Activated CD8-positive, alpha-beta memory T cell treated with anti-CD3 and anti-CD28 coated beads, Interleukin-2, amount 10 ng/mL, durations not matched to agents 7 days and 5 days (primary cell): ENCODE measurements at regions not wholly inside any gene's neighbourhood (a gene's known extent, or its start where the extent isn't known, plus 50 kb on each side); places are given as distances from the start of the nearest gene placed in this dataset.

ENCODE experiments used
- ATAC-seq: fragments of 150-1000 bp; cut with Tn5 transposase; one replicate; pipeline ENCODE4 v1.10.0; 2021; ENCODE audit warnings: moderate library complexity
- CTCF ChIA-PET: fragments of 350-600 bp; sonication (Branson Sonifier 250); formaldehyde crosslinking; loops from one replicate; lab custom pipeline; 2021; ENCODE audit warnings: antibody characterized with exemption; lab: Charles Lee
- DNase-seq: peaks from one replicate; pipeline ENCODE4 v3.0.0-alpha.2; 2020
- H3K27ac Mint-ChIP-seq: one replicate; pipeline ENCODE4 v1.8.0; 2021; ENCODE audit warnings: mild to moderate bottlenecking, mixed read lengths
- H3K27me3 Mint-ChIP-seq: one replicate; pipeline ENCODE4 v1.8.0; 2021; ENCODE audit warnings: mixed read lengths
- H3K36me3 Mint-ChIP-seq: one replicate; pipeline ENCODE4 v1.8.0; 2021; ENCODE audit warnings: mild to moderate bottlenecking, mixed read lengths
- H3K4me1 Mint-ChIP-seq: one replicate; pipeline ENCODE4 v1.8.0; 2021; ENCODE audit warnings: mixed read lengths
- H3K4me3 Mint-ChIP-seq: one replicate; pipeline ENCODE4 v1.8.0; 2021; ENCODE audit warnings: mild to moderate bottlenecking, moderate library complexity, mixed read lengths
- H3K9me3 Mint-ChIP-seq: one replicate; pipeline ENCODE4 v1.8.0; 2022; ENCODE audit warnings: low read depth, mixed read lengths

DNA sequence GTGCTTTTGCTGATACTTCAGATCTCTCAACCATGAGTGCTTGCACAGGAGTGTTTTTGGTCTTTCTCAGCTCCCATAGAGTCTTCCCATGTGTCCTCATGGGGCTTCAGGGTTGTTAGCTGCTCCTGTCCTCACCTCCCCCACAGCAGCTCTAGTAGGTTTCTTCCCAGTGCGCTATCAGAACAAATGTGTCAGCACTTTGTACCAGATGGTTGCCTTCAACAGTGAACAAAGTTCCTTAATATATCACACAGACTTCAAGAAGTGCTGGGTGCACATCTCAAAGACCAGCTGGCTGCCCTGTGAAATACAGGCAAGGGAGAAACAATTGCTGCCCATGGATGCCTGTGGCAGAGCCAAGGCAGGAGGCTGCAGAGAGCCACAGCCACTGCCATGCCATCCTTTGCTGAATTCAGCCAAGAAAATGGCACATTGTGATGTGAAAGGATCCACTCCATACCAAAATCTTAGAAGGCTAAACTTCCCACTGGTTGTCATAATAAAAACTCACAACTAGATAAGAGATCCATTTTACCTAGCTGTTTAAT lies 471.3 kb downstream of the C6orf118 start:
- H3K36me3 Mint-ChIP-seq: no peaks in the 10 kb centered on the region
- peaks cover 7% of the 10 kb centered on the region for H3K9me3 Mint-ChIP-seq
- no peak overlapping the region for H3K4me3 Mint-ChIP-seq
- CTCF ChIA-PET: no interaction called here
- H3K27me3 Mint-ChIP-seq: no peaks in the 10 kb centered on the region
- no peak overlapping the region for H3K27ac Mint-ChIP-seq
- ATAC-seq (no peak), DNase-seq (no peak)
- H3K4me1 Mint-ChIP-seq: no peaks in the 10 kb centered on the region

DNA sequence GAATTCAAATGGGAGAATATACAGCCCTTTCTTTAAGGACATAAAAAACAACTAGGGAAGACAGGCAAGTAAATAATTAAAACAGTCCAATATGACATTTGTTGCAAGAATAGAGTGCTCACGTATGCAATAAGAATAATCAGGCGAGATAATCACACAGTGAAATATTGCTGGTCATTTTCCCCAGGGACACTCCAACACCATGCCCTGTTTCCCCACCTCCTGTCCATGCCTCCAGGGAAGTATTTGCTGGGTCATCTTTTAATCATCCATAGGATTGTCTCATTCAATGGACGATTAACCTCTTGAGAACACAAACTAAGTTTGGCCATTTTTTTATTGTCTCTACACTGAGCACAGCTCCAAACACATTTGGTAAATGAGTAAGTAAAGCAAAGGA lies 472.9 kb downstream of the C6orf118 start:
- H3K27me3 Mint-ChIP-seq: no peaks in the 10 kb centered on the region
- H3K27ac Mint-ChIP-seq: no peak overlapping the region
- CTCF ChIA-PET: no interaction called here

DNA sequence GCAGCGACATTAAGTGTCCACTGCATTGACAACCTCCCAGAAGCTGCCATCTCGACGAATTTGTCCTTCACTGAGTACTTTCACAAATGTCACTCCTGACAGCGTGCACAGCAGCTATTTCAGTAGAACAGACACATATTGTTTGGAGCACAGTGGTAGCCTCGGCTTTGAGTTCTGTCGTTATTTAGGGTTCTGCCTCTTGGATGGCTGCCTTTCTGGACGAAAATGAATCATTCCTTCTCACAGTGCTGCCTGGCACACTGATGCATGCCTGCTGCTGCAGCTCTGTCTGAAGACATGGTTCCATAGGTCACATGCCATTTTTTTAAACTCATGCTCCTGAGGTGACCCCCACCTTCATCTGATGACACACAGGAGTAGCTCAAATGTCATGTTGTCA lies 477.0 kb downstream of the C6orf118 start:
- Mint-ChIP-seq H3K4me3 (no peak overlapping the region), H3K4me1 (no peaks in the 10 kb centered on the region), H3K27ac (no peak overlapping the region), H3K36me3 (no peaks in the 10 kb centered on the region), H3K27me3 (no peaks in the 10 kb centered on the region), H3K9me3 (peaks cover 2% of the 10 kb centered on the region)
- no peak for DNase-seq
- ATAC-seq: no peak
- CTCF ChIA-PET: no interaction called here

More for the DNA sequence above, 472.9 kb downstream of the C6orf118 start:
- no peak for ATAC-seq
- no peak overlapping the region for H3K4me3 Mint-ChIP-seq
- no peak for DNase-seq
- no peaks in the 10 kb centered on the region for H3K36me3 Mint-ChIP-seq
- H3K4me1 Mint-ChIP-seq: no peaks in the 10 kb centered on the region
- peaks cover 4% of the 10 kb centered on the region for H3K9me3 Mint-ChIP-seq

DNA sequence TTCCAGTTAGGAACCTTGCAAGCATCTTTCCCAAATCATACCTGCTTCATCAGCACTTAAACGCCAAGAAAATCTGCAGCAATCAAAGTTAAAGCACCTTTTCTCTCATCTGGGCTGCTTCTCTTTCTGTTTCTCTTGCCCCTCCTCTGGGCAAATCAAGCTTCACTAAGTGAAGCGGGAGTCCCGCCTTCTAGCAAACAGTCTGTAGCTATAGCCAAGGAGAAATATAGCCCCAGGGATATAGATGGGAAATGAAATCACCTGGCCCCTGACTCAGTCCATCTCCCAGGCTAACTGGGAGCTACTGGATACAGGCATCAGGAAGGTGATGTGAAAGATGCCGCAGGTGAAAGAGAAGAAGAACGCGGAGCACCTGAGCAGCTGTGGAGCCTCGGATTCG lies 481.9 kb downstream of the C6orf118 start:
- CTCF ChIA-PET: no interaction called here
- DNase-seq: no peak
- Mint-ChIP-seq H3K9me3 (peaks cover under 1% of the 10 kb centered on the region), H3K4me1 (no peaks in the 10 kb centered on the region), H3K36me3 (no peaks in the 10 kb centered on the region), H3K4me3 (no peak overlapping the region), H3K27ac (no peak overlapping the region), H3K27me3 (no peaks in the 10 kb centered on the region)
- no peak for ATAC-seq

DNA sequence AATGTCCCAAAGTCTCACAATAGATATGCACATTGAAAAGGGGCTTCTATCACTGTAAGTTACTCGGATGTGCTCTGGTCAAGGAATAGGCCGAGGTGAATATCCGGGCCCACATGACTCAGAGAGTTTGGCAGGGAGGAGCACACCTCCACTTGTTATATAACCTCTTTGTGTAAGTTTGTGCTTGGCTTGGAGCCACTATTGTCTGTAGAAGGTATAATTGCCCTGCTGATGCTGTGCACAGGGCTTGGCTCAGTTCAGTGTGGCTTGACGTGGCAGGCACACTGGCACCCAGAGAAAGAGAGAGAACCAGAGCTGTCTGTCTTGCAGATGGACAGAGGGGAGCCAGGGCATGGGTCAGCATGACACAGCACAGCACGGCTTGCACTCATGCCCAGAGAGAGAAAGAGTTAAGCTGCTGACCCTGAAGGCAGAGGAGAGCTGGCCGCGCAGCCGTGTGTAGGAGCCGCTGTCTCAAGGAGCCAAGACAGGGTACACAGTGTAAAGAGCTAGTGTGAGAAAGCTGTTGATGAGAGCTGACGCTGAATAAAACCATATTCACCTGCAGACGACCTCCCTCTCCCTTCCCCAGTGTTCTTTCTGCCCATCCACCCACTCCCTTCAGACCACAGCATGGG lies 482.5 kb downstream of the C6orf118 start:
- CTCF ChIA-PET: no interaction called here
- DNase-seq (no peak), ATAC-seq (no peak)
- Mint-ChIP-seq H3K27ac (no peak overlapping the region), H3K9me3 (peaks cover 4% of the 10 kb centered on the region), H3K27me3 (no peaks in the 10 kb centered on the region), H3K4me3 (no peak overlapping the region), H3K4me1 (no peaks in the 10 kb centered on the region), H3K36me3 (no peaks in the 10 kb centered on the region)

DNA sequence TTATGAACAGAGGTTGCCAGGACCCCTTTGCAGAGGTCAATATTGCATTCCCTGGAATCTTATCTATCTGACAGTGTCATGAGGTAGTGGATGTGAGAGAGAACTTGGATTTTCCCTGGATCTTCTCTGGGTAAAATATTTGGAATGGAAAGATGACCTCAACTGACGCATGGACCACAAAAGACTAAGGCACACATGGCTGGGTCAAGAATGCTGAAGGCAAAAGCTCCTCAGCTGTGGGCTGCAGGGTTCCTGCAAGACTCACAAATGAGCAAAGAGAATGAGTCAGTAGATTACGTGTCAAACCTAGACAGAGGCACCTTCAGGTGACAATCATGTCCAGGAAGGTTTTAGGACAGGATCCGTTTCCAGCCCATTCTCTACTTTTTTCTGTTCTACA lies 484.0 kb downstream of the C6orf118 start:
- no peak overlapping the region for H3K27ac Mint-ChIP-seq
- no peaks in the 10 kb centered on the region for H3K36me3 Mint-ChIP-seq
- H3K9me3 Mint-ChIP-seq: peaks cover 7% of the 10 kb centered on the region
- ATAC-seq (no peak), DNase-seq (no peak)
- CTCF ChIA-PET: no interaction called here
- H3K4me3 Mint-ChIP-seq: no peak overlapping the region
- no peaks in the 10 kb centered on the region for H3K4me1 Mint-ChIP-seq
- no peaks in the 10 kb centered on the region for H3K27me3 Mint-ChIP-seq

DNA sequence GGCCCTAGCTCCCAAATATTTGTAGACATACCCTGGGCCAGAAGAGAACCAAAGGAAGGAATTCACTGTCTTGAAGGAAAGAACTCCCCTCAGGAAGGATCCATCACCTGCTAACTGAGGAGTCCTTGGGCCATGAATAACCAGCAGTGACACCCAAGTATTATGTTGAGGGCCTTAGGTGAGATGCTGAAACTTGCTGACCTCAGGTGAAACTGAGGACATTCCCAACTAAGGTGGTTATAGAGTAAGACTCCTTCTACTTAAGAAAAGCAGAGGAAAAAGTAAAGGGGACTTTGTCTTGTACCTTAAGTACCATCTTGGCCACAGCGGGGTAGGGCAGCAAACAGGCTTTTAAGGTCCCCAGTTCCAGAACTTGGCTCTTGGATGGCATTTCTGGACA lies 491.7 kb downstream of the C6orf118 start:
- H3K27me3 Mint-ChIP-seq: no peaks in the 10 kb centered on the region
- no peaks in the 10 kb centered on the region for H3K4me1 Mint-ChIP-seq
- ATAC-seq: no peak
- DNase-seq: no peak
- no peak overlapping the region for H3K4me3 Mint-ChIP-seq
- H3K9me3 Mint-ChIP-seq: peaks cover 16% of the 10 kb centered on the region
- H3K36me3 Mint-ChIP-seq: no peaks in the 10 kb centered on the region
- no peak overlapping the region for H3K27ac Mint-ChIP-seq
- CTCF ChIA-PET: no interaction called here

DNA sequence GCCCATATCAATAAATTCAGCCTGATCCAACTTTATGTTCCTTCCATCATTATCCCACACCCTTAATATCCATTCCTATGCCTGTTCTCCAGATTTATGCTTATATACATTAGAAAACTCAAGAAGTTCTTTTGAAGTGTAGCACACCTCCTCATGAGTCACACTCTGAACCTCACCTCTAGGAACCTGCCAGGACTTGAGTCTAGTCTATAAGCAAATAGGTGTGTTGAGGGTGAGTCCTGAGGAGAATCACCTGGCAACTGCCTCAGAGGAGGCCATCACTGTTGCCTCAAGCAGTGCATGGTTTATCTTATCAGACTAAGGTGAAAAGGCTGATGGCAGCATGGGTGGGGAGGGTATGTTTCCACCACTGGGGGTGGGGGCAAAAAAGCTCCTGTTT lies 496.7 kb downstream of the C6orf118 start:
- peaks cover 21% of the 10 kb centered on the region for H3K9me3 Mint-ChIP-seq

DNA sequence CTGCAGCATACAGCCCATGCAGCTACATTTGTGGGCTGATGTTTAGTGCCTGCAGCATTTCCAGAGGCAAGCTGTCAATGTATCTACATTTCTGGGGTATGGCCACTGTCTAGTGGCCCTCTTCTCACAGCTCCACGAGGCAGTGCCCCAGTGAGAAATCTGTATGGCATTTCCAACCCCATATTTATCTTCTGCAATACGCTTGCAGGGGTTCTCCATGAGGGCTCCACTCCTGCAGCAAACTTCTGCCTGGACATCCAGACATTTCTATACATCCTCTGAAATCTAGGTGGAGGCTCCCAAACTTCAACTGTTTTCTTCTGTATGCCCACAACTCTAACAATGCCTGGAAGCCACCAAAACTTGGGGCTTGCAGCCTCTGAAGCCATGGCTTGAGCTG lies 502.3 kb downstream of the C6orf118 start:
- H3K27ac Mint-ChIP-seq: no peak overlapping the region
- ATAC-seq (no peak), DNase-seq (no peak)
- H3K9me3 Mint-ChIP-seq: peaks cover 21% of the 10 kb centered on the region
- CTCF ChIA-PET: no interaction called here
- H3K4me3 Mint-ChIP-seq: no peak overlapping the region
- H3K27me3 Mint-ChIP-seq: no peaks in the 10 kb centered on the region
- no peaks in the 10 kb centered on the region for H3K36me3 Mint-ChIP-seq
- no peaks in the 10 kb centered on the region for H3K4me1 Mint-ChIP-seq

More for the DNA sequence above, 496.7 kb downstream of the C6orf118 start:
- no peaks in the 10 kb centered on the region for H3K27me3 Mint-ChIP-seq
- no peaks in the 10 kb centered on the region for H3K4me1 Mint-ChIP-seq
- ATAC-seq: no peak
- no peak for DNase-seq
- no peak overlapping the region for H3K4me3 Mint-ChIP-seq
- no peak overlapping the region for H3K27ac Mint-ChIP-seq
- CTCF ChIA-PET: no interaction called here
- no peaks in the 10 kb centered on the region for H3K36me3 Mint-ChIP-seq

DNA sequence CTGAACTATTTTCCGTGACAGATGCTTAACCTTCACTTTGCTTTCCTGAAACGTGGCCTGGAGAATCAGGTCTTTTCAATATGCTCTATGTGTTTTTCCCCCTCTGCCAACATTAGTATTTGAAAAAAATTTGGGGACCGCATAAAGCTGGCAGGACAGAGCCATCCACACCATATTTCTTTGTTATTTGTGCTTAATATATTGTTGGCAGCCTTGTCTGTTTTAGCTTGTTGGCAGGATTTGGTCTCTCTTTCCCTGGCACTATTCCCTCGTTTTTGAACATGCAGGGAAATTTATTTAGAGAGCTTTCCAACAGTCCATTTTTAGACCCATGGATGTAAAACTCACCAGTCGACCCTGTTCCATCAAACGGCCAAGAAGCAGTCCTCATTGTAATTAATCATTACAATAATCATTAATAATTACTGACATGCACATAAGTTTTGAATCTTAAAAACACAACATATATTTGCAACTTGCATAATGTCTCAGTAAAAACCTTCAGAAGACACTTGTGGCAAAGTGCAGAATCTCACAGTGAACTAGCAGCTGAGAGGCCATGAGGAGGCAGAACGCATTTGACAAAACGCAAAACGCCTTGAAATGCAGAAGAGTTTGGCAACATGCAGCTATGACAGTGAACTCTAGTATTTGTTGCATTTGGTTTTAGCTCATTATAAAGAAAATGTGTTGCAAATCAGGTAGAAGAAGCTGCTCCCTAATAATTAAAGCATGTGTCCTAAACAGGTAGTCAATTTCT lies 514.2 kb downstream of the C6orf118 start:
- ATAC-seq (no peak), DNase-seq (no peak)
- Mint-ChIP-seq H3K36me3 (no peaks in the 10 kb centered on the region), H3K4me1 (no peaks in the 10 kb centered on the region), H3K9me3 (peaks cover 13% of the 10 kb centered on the region), H3K27me3 (no peaks in the 10 kb centered on the region), H3K4me3 (no peak overlapping the region), H3K27ac (no peak overlapping the region)
- CTCF ChIA-PET: no interaction called here

DNA sequence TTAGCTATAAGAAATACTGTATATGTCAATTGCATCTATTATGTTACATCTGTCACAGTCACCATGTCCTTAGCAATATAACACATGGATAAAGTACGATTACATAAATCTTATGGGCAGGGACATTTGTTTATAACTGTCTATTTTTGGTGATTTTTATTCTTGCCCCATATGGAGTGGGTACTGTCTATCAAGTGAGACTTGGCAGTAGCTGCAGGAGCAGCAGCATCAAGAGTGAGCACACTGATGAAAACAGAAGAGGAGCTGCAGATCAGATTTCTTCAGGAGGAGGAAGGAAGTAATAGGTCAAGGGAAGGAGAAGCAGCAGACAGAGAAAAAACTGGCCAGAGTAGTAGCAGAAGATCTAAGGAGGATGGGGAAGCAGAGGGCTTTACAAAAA lies 516.7 kb downstream of the C6orf118 start:
- no peaks in the 10 kb centered on the region for H3K27me3 Mint-ChIP-seq
- DNase-seq: no peak
- no peaks in the 10 kb centered on the region for H3K4me1 Mint-ChIP-seq
- H3K36me3 Mint-ChIP-seq: no peaks in the 10 kb centered on the region
- peaks cover 15% of the 10 kb centered on the region for H3K9me3 Mint-ChIP-seq
- CTCF ChIA-PET: no interaction called here
- no peak overlapping the region for H3K27ac Mint-ChIP-seq
- no peak for ATAC-seq
- H3K4me3 Mint-ChIP-seq: no peak overlapping the region

DNA sequence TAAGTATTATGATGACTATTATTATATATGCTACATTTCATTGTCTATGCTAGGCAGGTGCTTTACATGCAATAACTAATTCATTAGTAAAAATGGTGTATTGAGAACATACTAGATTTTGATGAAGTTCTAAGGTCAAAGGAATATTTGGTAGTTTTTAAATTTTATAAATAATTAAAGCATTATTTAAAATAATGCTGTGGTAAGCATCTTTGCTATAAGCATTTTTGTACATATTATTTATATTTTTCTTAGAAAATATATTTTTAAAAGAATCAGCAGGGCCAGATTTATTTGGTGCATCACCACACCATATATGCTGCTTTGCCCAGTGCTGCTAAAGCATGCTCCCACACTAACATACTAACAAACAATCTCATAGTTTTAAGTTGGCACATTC lies 517.9 kb downstream of the C6orf118 start:
- DNase-seq: no peak
- no peaks in the 10 kb centered on the region for H3K27me3 Mint-ChIP-seq
- H3K4me3 Mint-ChIP-seq: no peak overlapping the region
- H3K36me3 Mint-ChIP-seq: no peaks in the 10 kb centered on the region
- H3K27ac Mint-ChIP-seq: no peak overlapping the region
- H3K4me1 Mint-ChIP-seq: no peaks in the 10 kb centered on the region
- peaks cover 15% of the 10 kb centered on the region for H3K9me3 Mint-ChIP-seq
- ATAC-seq: no peak
- CTCF ChIA-PET: no interaction called here

DNA sequence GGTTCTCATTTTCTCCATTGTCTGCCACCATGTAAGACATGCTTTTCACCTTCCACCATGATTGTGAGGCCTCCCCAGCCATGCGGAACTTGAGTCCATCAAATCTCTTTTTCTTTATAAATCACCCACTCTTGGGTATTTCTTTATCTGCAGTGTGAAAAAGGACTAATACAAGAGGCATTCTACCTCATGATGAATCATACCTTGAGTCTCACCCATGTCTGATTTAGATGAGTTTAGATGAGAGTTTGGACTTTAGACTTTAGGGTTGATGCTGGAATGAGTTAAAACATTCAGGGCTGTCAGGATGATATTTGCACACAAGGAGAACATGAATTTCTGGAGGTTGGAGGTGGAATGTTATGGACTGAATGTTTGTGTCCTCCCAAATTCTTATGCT lies 545.6 kb downstream of the C6orf118 start:
- H3K9me3 Mint-ChIP-seq: peaks cover 6% of the 10 kb centered on the region
- no peaks in the 10 kb centered on the region for H3K36me3 Mint-ChIP-seq
- ATAC-seq (no peak), DNase-seq (no peak)
- no peaks in the 10 kb centered on the region for H3K27me3 Mint-ChIP-seq
- no peaks in the 10 kb centered on the region for H3K4me1 Mint-ChIP-seq
- H3K4me3 Mint-ChIP-seq: no peak overlapping the region
- CTCF ChIA-PET: no interaction called here
- no peak overlapping the region for H3K27ac Mint-ChIP-seq

DNA sequence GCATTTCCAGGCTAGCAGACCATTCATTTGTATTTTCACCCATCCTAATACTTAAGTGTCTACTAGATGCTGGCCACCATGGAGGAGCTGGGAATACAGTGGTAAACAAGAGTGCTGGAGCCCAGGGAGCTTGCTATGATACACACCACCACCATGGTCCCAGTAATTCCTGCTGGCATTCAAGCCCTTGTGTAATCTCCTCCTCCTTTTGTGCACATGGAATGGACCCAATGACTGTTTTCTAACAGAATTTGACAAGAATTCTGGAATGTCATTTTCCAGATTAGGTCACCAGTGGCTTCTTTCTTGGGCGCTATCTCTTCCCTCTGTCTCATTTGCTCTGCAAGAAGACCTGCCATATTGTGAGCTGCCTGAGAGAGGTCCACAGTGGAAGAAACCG lies 552.0 kb downstream of the C6orf118 start:
- Mint-ChIP-seq H3K27me3 (no peaks in the 10 kb centered on the region), H3K9me3 (peaks cover 3% of the 10 kb centered on the region), H3K36me3 (no peaks in the 10 kb centered on the region), H3K4me1 (no peaks in the 10 kb centered on the region), H3K27ac (no peak overlapping the region), H3K4me3 (no peak overlapping the region)
- ATAC-seq (no peak), DNase-seq (no peak)
- CTCF ChIA-PET: no interaction called here
